8988T (cell line): ENCODE measurements at regions not wholly inside any gene's neighbourhood (a gene's known extent, or its start where the extent isn't known, plus 50 kb on each side); places are given as distances from the start of the nearest gene placed in this dataset.
"Not testable (repeated sequence)": the region's sequence is repeated elsewhere in the genome, so short reads cannot be mapped to it uniquely, and the experiment has no call there.

Source experiments
- DNase-seq: peaks from one replicate; pipeline ENCODE4 v3.0.0; 2011

DNA sequence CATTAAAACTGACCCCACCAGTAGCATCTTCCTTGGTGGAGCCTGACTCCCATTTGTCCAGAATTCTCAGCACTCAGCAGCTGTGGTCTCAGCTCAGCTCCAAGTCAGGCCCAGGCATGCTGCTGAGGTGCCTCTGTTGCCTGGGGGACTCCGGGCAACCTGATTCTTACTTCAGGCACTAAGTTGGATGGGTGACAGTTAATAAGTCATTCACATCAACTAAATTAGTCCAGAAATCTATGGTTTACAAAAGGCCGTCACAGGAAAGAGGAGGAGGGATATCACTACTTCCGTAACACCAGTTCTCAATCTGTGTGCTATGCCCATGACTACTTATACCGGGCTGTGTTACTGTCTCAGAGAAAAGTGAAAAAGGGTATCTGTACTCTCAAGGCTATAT lies 310.2 kb downstream of the SATB1 start:
- no peak for DNase-seq

DNA sequence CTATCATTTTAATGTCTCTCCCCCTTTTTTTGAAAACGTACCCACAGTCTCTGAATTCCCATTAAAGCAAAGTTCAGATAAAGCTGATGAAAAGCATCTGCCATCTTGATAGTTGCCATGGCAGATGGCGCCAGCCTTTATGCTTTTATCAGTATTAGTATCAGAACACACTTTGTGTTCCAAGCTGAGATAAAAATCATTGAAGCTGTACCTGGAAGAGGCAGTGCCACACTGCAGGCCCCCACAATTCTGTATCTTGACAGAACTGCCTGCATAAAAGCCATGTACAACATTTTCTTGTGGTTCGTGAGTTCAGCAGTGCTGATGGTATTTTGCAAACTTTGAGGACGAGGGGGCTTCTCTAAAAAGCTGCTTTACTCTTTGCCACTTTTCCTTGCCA lies 311.7 kb downstream of the SATB1 start:
- no peak for DNase-seq

DNA sequence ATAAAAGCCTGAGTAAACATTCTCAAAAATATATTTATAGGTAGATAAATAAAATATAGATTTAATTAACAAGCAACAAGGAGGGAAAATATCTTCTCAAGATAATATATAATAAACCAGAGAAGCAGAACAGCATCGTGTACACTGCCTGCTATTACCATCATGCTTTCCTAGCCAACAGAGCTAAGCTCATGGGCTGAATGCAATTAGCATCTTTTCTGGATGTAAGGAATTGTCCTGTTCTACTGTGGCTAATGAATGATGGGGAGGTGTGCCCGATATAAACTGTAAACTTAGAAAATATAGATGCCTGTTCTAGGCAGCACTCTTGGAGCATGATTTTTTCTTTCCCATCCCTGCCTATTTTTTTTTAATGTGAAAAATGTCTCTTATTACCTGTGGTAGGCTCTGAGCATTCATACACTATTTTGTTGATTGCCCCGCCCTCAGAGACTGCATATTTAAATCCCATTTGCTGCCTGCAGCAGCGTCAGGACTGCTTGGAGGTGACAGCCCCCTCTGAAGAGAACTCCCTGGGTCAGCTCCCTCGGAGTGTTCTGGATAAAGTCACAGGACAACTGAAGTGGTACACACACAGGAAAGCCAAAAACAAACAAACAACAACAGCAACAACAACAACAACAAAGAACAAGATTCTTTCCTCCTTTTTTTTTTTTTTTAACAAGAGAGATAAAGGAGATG lies 312.3 kb downstream of the SATB1 start:
- DNase-seq, result no peak

DNA sequence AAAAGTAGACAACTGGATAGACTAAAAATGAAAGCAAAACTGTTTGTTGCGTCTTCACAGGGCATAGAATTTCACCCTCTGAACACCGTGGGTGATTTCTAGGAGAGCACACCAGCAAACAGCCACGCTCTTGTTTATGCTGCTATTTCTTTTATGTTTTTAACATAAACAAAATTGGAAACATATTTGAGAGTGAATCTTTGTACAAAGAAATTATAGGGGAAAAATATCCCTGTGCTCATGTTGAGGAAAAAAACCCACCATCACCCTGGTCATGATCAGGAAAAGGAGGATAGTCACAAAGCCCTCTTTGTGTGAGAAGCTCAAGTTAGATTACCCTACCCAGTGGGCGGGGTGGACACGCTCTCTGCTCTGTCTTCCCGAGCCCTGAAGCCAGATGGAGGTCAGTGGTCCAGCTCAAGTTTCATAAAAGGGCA lies 313.3 kb downstream of the SATB1 start:
- no peak for DNase-seq

DNA sequence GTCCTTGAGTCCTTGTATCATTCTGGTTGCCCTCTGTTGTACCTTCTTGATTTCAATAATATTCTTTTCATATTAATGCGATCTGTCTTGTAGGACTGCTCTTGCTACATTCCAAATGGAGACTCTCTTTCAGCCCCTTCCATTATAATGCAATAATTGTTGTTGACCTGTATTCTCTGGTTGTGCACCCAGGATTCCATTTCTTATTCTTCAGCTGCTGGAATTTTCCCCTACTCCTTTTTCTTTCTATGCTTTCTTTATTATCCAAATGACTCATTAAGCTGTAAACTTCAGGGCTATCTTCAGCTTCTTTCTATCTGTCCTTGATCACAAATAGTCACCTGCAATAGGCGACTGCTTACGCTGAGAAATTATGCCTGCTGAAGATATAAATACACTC lies 321.5 kb downstream of the SATB1 start:
- DNase-seq, result no peak

DNA sequence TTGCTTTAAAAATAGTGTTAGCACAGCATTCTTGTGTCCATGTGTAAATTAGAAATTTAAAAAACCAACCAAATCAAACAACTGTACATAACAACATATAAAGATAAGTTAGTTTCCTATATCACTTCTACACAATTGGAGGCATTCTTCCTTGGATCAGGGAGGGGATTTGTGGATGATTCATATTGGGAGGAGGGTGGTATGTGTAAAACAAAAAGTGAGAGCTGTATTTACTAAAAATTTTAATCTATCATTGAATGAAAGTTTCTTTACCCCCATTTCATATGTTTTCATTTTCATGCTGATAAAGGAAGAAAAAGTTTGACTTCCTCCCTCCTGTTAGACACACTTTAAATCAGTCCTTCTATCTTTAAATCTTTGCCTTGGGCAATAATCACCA lies 325.0 kb downstream of the SATB1 start:
- no peak for DNase-seq

DNA sequence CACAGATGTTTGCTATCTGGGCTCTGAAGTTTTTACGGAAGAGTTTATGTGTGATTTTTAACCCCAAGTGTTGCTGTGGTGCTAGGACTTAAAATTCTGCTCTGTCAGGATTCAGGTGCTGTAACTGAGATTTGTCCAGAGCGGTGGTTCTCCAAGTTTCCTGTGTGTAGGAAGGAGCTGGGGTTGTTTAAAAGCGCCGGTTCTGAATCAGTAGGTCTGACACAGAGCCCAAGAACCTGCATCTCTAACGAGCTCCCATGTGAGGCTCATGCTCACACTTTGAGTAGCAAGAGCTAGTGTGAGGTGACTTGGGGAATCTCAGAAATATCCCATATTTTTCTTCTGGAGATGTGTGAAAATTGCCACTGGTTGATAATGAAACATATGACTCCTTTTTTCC lies 325.5 kb downstream of the SATB1 start:
- no peak for DNase-seq

DNA sequence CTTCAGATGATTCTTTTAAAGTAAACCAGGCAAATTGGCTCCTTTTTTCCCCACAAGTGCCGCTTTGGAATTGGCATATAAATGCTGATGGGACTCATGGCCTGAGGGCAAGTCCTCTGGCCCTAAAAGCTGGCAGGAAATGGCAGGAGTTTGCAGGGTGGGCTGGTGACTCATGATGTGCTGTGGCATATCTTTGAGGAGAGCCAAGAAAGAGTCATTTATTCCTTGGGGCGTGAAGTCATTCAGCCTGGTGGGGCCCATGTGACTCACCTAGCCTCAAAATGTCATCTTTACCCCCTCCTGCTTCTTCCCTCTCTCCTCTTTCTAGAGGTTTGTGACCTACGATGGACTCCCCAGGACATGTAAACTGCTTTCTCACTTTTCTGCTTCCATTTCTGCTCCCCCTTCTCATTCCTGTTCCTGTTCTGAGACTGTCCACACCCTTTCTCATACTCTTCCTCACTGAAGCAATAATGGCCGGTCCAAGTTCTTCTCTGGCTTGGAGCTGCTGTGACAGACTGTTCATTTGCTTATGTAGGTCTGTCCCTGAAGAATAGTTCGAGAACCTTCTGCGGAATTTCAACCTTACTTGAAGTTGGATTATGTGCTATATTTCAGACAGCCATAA lies 326.1 kb downstream of the SATB1 start:
- DNase-seq, result peak; percentile 23

DNA sequence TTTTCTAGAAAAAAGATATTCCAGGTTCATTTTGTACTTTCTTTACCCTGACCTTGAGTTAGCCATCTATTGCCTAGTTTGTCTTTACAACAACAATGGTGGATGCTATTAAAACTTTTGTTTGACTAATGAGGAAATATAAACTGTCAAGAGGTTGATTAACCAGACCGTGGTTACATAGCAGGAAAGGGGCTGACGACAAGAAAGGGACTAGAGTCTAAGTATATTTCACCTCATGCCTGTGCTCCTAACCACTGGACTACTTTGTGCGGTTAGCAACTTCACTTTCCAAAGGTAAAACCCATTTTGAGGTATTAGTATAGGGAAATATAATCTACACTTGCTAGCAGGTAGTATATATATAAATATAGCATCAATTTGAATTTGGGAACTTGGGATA lies 327.1 kb downstream of the SATB1 start:
- no peak for DNase-seq

DNA sequence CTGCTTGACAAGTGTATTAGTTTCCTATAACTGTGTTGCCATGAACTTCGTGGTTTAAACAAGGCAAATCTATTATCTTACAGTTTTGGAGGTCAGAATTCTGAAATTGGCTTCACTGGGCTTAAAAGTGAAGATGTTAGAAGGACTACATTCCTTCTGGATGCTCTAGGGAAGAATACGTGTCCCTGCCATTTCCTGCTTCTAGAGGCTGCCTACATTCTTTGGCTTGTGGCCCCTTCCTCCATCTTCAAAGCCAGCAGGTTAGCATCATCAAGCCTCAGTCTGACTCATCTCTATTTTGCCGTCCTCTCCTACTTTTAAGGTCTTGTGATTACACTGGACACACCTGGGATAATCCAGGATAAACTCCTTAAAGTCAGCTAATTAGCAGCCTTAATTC lies 327.7 kb downstream of the SATB1 start:
- DNase-seq, result no peak

DNA sequence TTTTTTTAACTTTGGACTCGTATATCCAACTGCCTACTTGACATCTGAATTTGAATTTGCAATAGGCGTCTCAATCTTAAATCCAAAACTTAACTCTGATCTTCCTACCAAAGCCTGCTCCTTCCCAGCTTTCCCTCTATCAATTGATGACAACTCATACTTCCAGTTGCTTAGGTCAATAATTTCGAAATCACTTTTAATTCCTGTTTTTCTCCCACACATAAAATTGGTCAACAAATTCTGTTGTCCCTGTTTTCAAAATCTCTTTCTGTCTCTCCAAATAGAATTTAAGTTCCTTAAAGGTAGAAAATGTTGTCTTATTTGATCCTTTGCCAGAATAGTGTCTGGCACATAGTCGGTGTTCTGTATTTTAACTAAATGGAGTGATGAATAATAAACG lies 332.4 kb downstream of the SATB1 start:
- DNase-seq, result no peak

DNA sequence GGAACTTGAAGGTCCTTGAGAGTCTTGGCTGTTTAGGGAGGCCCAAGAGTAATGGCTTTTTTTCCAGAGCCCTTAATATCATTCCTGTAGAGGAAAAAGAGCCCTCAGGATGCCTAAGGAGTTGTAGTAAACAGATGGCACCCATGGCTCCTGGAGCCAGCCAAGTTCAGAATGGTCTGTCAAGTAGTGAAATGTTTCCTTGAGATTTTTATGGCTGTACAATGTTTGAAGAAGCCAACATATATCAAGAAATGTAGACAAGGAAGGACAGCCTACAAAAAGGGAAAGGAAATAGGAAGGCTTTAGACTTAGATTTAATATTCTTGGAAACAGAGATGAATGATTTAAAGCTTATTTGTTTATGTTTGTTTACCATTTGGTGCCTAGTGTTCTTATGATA lies 334.8 kb downstream of the SATB1 start:
- DNase-seq, result no peak

DNA sequence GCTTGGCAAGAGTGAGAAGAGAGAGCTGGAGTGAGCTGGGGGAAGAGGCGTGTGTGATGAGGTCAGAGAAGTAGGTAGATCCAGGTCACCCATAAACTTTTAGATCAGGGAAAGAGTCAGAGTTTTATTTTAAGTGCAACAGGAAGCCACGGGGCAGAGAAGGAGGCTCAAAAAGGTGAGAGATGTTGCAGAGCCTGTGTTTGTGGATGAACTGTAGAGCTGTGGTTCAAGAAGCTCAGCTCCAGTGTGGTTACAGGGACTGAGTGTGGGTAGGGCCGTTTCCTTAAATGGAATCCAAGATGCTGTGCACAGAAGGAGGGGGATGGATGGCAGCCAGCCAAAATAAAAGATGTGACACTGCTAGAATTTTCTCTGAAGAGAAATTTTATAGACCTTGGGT lies 337.2 kb downstream of the SATB1 start:
- DNase-seq, result no peak

DNA sequence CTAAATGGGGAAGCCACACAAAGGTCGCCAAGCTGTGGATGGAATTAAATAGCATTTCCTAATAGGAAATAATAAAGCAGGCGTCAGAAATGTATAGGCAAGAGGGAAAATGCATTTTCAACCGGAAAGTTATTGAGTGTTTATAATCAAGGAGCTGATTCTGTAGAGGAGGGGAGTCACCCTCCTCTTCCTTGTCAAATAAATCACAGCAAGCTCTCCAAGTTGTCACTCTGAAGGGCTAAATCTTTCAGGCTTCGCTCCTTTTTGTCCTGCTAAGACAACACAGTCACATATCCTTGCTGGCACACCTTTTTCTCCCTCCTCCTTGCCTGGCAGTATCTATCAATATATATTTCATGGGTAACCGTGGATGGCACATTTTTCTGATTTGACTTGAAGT lies 338.4 kb downstream of the SATB1 start:
- no peak for DNase-seq

DNA sequence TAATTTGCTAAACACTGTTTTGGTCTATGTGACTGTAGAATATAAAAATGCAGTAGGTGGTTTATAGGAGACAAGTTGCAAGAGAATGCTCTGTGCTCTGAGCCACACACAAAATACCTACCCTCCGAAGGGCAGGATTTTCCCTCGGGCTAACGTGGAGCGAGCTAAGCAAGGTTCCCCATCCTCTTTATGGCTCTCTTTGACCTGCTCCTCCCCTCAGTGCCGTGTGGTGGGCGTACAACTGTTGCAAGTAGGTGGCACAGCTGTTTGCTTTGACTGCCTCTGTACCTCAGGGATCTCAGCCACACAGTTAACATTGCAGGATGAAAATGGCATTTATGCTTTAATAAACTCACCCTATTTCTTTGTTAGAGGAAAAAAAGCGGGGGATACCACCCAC lies 339.1 kb downstream of the SATB1 start:
- no peak for DNase-seq

DNA sequence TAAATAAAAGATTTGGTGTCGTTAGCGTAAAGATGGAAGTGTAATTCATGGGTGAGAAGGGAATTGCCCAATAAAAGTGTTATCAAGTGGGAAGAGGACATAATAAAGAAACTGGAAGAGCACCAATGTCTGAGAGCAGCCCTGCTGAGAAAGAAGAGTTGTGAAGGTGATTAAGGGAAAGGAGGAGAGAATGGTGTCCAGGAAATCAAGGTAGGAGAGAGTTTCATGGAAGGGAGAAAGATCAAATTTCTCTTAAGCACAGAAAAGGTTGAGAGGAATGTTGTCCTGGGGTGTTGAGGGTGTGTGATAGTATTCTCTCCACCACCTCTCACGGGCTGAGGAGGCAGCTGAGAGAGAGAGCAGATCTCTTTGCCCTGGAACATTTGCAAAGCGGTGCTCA lies 339.7 kb downstream of the SATB1 start:
- no peak for DNase-seq

DNA sequence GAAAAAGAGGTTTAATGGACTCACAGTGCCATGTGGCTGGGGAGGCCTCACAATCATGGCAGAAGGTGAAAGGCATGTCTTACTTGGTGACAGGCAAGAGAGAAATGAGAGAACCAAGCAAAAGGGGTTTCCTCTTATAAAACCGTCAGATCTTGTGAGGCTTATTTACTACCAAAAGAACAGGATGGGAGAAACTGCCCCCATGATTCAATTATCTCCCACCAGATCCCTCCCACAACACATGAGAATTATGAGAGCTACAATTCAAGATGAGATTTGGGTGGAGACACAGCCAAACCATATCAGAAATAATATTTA lies 340.8 kb upstream of the TBC1D5 start:
- DNase-seq, result not testable (repeated sequence)

DNA sequence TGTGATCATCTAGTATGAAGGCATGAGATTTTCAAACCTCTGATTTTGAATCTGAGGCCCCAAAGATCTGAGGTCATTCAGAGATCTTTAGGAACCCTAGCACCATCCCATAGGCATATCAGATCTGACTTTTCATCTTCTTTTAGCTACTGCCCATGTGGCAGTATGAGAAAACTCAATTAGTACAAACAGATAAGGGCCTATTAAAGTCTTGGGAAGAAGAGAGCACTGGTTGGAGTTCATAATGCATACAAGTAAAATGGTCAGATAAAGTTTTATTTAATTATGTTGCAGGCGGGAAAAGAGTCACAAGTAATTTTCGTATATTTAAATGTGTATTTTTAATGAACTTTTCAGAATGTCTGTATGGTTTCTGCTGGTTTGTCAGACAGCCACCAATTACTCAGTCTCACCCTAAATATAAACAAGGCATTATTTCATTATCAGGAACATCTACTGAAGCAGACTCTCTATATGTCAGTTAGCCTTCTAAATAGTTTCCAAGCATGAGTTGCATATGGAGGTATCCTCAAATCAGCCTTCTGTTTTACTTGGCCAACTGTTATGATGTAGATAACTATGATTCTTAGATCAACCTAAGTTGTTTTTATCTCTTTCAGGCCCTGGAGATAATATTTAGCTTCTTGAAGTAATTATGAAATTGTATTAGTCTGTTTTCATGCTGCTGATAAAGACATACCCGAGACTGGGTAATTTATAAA lies 340.3 kb upstream of the TBC1D5 start:
- no peak for DNase-seq

DNA sequence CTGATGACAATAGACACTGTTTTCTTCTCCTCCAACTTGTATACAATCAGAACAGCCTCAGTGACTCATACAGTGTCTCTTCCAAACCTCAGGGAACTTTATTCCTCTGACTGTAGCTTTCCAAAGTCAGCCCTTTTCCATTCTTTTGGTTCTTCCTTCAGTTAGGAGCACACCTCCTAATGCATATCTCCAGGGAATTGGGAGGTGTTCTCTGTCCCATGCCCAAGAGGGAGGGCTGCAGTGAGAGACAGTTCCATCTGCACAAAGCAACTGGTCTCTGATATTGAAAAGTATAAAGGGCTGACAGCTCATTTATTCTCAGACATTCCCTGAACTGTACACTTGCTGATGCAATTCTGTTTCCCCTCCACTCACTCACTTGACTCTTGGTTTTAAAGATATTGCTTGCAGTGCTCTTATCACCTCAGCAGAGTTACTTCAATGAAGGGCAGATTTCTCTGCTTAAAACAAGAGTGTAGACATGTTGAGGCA lies 337.8 kb upstream of the TBC1D5 start:
- DNase-seq, result no peak

DNA sequence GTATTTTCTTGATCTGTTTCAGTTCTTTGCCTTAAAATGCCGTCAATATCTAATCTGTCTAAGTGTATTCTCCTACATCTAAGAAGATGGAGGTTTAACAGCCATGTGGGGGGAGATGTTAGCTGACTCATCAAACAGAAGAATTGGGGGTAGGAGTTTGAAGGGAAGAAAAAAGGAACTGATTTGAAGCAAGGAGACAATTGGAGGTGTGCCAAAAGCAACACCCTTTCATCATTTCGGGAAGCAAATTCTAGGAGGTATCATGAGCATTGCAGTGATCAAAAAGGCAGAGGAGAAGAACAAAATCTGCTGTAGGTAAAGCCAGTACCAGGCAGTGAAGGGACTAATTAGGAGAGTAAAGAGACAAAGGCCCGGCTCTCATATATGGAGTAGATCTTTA lies 337.3 kb upstream of the TBC1D5 start:
- DNase-seq, result no peak

DNA sequence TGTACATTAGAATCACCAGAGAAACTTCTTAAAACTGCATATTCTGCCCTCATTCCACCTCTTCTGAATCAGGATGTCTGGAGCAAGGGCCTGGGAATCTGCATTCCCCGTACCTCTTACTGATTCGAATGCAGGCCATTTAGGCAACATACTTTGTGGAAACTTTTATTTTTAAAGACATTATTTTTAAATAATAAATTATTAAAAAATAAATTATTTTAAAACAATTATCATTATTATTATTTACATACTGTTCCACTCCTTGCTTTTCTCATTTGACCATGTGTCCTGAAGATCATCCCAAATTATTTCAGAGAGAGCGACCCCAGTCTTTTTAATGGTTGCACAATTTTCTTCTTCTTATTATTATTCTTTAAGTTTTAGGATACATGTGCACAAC lies 336.6 kb upstream of the TBC1D5 start:
- DNase-seq, result no peak

DNA sequence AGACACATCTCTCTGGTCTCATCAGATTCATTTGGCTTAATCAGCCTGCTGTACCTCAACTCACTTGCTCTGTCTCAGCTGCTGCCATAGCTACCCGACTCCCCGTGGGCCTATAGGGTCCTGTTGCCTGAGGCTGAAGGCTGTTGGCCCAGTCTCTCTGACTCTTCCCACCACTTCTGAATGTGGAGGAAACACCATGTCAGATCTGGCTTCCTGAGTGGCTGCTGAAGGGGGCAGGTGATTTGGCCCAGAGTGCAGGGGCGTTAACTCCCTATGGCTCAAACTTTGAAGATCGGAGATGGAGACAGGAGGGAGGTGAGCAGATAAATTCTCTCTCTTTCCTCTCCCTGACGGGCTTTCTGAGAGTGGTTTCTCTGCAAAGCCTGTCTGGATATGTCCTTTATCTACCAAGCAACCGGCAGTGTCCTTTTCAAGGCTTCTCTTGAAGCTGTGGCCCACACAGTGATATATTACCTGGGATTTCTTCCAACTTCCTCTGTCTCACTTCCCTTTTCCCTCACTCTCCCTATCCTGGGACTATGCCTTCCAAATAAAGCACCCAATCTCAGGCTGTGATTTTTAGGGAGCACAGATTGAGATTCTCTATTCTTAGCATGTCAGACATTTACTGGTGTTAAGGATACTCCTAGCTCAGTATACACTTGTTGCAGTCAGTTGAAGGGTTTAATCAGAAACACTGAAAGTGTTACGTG lies 334.9 kb upstream of the TBC1D5 start:
- no peak for DNase-seq

DNA sequence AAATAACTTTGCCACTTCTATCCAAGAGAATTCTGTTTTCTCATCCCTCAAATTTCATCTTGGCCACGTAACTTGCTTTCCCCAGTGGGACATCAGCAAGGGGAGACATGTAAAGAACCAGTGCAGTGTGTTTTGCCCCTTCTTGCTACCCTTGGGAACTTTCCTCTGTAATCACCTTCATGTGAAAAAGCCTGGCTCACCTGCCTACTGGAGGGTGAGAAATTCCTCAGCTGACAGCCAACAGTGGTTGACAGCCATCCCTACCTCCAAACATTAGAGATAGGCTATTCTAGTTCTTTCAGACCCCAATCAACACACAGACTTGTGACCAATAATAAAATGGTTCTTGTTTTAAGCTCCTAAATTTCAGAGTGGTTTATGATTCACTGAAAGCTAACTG lies 333.9 kb upstream of the TBC1D5 start:
- no peak for DNase-seq

DNA sequence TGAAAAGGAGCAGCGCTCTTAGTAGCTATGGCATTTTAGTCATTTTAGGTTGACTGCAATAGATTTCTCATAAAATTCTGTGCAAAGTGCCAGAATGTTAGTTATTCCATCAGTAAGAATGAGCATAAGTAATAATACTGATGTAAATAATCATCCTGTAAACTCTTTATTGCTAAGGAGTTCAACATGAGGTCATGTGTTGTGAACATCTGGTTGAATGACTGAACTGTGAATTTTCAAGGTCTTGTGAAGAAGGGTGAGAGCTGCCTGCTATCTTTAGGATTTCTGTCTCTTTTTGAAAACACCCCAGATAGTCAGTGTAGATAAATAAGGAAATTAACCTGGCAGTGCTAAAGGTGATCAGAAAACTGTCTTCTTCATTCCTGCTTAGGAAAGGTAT lies 333.4 kb upstream of the TBC1D5 start:
- no peak for DNase-seq
